Trophoblast cell (in vitro differentiated cells and primary cell): ENCODE measurements at regions not wholly inside any gene's neighbourhood (a gene's known extent, or its start where the extent isn't known, plus 50 kb on each side); places are given as distances from the start of the nearest gene placed in this dataset.

Experiments
- DNase-seq, 2 donors: peaks; one replicate each; pipeline ENCODE4 v3.0.0-alpha.2; 2016
- H2AFZ ChIP-seq: 2 replicates; pipeline ENCODE4 v1.6.1; 2013; ENCODE audit warnings: low read length, moderate library complexity, mild to moderate bottlenecking; ENCODE audit not compliant: insufficient read depth, poor library complexity
- H2AK5ac ChIP-seq: 2 replicates; pipeline ENCODE4 v1.6.1; 2013; ENCODE audit warnings: mild to moderate bottlenecking, low read length
- H2BK120ac ChIP-seq: 2 replicates; pipeline ENCODE4 v1.6.1; 2013; ENCODE audit warnings: low read length, mild to moderate bottlenecking, moderate library complexity; ENCODE audit not compliant: insufficient read depth, poor library complexity
- H2BK12ac ChIP-seq: 2 replicates; pipeline ENCODE4 v1.6.1; 2013; ENCODE audit warnings: mild to moderate bottlenecking, low read length, moderate library complexity
- H2BK5ac ChIP-seq: 2 replicates; pipeline ENCODE4 v1.6.1; 2013; ENCODE audit warnings: low read length, low read depth, moderate library complexity, mild to moderate bottlenecking; ENCODE audit not compliant: poor library complexity
- H3K14ac ChIP-seq: 2 replicates; pipeline ENCODE4 v1.6.1; 2013; ENCODE audit warnings: mild to moderate bottlenecking, low read length
- H3K18ac ChIP-seq: 2 replicates; pipeline ENCODE4 v1.6.1; 2013; ENCODE audit warnings: mild to moderate bottlenecking, low read length
- H3K23ac ChIP-seq: 2 replicates; pipeline ENCODE4 v1.6.1; 2013; ENCODE audit warnings: low read length
- H3K27ac ChIP-seq: 2 replicates; pipeline ENCODE4 v1.5.1; 2013; ENCODE audit warnings: low read depth, mild to moderate bottlenecking, inconsistent platforms, low read length, moderate library complexity
- H3K27me3 ChIP-seq: 2 replicates; pipeline ENCODE4 v1.6.1; 2013; ENCODE audit warnings: inconsistent platforms, mild to moderate bottlenecking, low read length, moderate library complexity; ENCODE audit not compliant: insufficient read depth
- H3K36me3 ChIP-seq, 2 experiments: 1 replicate in 1 of 2; 2 replicates in 1 of 2; pipeline ENCODE4 v1.6.1; 2013; ENCODE audit warnings: low read length in 2 of 2, mild to moderate bottlenecking in 2 of 2, moderate library complexity in 1 of 2; ENCODE audit not compliant: insufficient read depth in 2 of 2, control insufficient read depth in 1 of 2
- H3K4ac ChIP-seq: 2 replicates; pipeline ENCODE4 v1.6.1; 2013; ENCODE audit warnings: low read depth, mild to moderate bottlenecking, low read length, moderate library complexity
- H3K4me1 ChIP-seq, 2 experiments: 1 replicate in 1 of 2; 2 replicates in 1 of 2; pipeline ENCODE4 v1.6.1; 2013; ENCODE audit warnings: low read length in 2 of 2, mild to moderate bottlenecking in 2 of 2, moderate library complexity in 1 of 2; ENCODE audit not compliant: insufficient read depth in 2 of 2, control insufficient read depth in 1 of 2
- H3K4me2 ChIP-seq: 2 replicates; pipeline ENCODE4 v1.6.1; 2013; ENCODE audit warnings: inconsistent platforms, mild to moderate bottlenecking, low read length, moderate library complexity
- H3K4me3 ChIP-seq: 2 replicates; pipeline ENCODE4 v1.5.1; 2013; ENCODE audit warnings: mild to moderate bottlenecking, low read depth, low read length, inconsistent platforms
- H3K79me1 ChIP-seq: one replicate; pipeline ENCODE4 v1.6.1; 2013; ENCODE audit warnings: low read length
- H3K79me2 ChIP-seq: 2 replicates; pipeline ENCODE4 v1.6.1; 2013; ENCODE audit warnings: low read length, mild to moderate bottlenecking; ENCODE audit not compliant: control insufficient read depth, insufficient read depth, poor library complexity
- H3K9ac ChIP-seq: 2 replicates; pipeline ENCODE4 v1.6.1; 2013; ENCODE audit warnings: mild to moderate bottlenecking, low read length
- H3K9me3 ChIP-seq: 2 replicates; pipeline ENCODE4 v1.6.1; 2013; ENCODE audit warnings: low read depth, mild to moderate bottlenecking, control low read depth, inconsistent platforms, low read length; ENCODE audit not compliant: insufficient read depth
- H4K12ac ChIP-seq: 2 replicates; pipeline ENCODE4 v1.6.1; 2013; ENCODE audit warnings: low read depth, mild to moderate bottlenecking, low read length, moderate library complexity
- H4K8ac ChIP-seq: 2 replicates; pipeline ENCODE4 v1.6.1; 2013; ENCODE audit warnings: low read depth, mild to moderate bottlenecking, low read length, moderate library complexity
- H4K91ac ChIP-seq: one replicate; pipeline ENCODE4 v1.6.1; 2013; ENCODE audit warnings: low read depth, mild to moderate bottlenecking, low read length, moderate library complexity
- WGBS: extraction: QIAGEN DNeasy Blood & Tissue Kit; methylation state at CpG from one replicate; pipeline ENCODE4 v1.1.7; 2013; ENCODE audit warnings: missing lambda C conversion rate; ENCODE audit not compliant: insufficient read length, insufficient coverage; ENCODE audit errors: extremely low coverage; 5-methylcytosine and 5-hydroxymethylcytosine counted together

DNA sequence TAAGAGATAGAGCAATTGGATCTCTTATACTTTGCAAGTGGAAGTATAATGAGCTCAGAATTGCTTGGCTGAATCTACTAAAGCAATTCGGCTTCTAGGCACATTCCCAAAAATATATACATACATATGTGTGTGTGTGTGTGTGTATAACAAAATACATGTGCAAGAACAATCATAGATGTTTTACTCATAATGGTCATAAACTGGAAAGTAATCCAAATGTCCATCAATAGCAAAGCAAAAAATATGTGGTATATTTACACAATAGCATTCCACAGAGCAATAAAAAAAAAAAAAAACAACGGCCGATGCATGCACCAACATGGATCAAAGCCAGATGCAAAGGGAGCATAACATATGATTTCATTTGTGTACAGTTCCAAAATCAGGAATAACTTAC lies 707.9 kb downstream of the RFPL4B start:
- Histone ChIP-seq H2BK12ac (no peak overlapping the region), H2BK5ac (no peak overlapping the region), H3K4ac (no peak overlapping the region), H3K79me2 (no peaks in the 10 kb centered on the region), H4K91ac (no peak overlapping the region), H3K9ac (no peak overlapping the region), H3K4me3 (no peak overlapping the region), H3K9me3 (no peaks in the 10 kb centered on the region), H4K12ac (no peak overlapping the region), H2AK5ac (no peak overlapping the region), H3K27ac (no peak overlapping the region), H3K27me3 (no peaks in the 10 kb centered on the region), H3K18ac (no peak overlapping the region), H3K14ac (no peak overlapping the region), H2AFZ (no peak overlapping the region), H3K36me3 (no peaks in the 10 kb centered on the region), H3K4me1 (peaks cover 0 to 3% of the 10 kb centered on the region in 2 experiments), H3K79me1 (peaks cover 4% of the 10 kb centered on the region), H3K23ac (no peak overlapping the region), H3K4me2 (no peak overlapping the region), H2BK120ac (no peak overlapping the region), H4K8ac (no peak overlapping the region)
- no CpG with 5 or more reads among the region's 3 CpGs for WGBS
- no peak for DNase-seq

DNA sequence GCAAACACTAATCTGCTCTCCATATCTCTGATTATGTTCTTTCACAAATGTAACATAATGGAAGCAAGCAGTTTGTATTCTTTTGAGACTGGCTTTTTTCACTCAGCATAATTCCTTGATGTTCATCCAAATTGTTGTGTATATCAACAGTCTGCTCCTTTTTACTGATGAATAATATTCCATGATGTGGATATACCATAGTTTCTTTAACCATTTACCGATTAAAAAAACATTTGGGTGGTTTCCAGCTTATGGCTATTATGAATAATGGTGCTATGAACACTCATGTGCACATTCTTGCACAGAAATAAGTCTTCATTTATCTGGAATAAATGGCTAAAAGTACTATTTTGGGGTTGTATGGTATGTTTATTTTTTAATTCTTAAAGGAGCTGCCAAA lies 708.9 kb downstream of the RFPL4B start:
- H4K91ac ChIP-seq: no peak overlapping the region
- H2AFZ ChIP-seq: no peak overlapping the region
- H4K8ac ChIP-seq: no peak overlapping the region
- no peaks in the 10 kb centered on the region for H3K36me3 ChIP-seq
- DNase-seq: no peak
- H3K79me1 ChIP-seq: peaks cover 4% of the 10 kb centered on the region
- H3K4ac ChIP-seq: no peak overlapping the region
- no peak overlapping the region for H3K18ac ChIP-seq
- H2BK5ac ChIP-seq: no peak overlapping the region
- no peak overlapping the region for H2AK5ac ChIP-seq
- no peak overlapping the region for H3K4me3 ChIP-seq
- peaks cover 0 to 2% of the 10 kb centered on the region in 2 experiments for H3K4me1 ChIP-seq
- no peak overlapping the region for H3K9ac ChIP-seq
- no peak overlapping the region for H3K27ac ChIP-seq
- no peaks in the 10 kb centered on the region for H3K27me3 ChIP-seq
- H2BK120ac ChIP-seq: no peak overlapping the region
- no peak overlapping the region for H2BK12ac ChIP-seq
- H3K9me3 ChIP-seq: no peaks in the 10 kb centered on the region
- H3K4me2 ChIP-seq: no peak overlapping the region
- H3K23ac ChIP-seq: no peak overlapping the region
- no peaks in the 10 kb centered on the region for H3K79me2 ChIP-seq
- H3K14ac ChIP-seq: no peak overlapping the region
- no CpG with 5 or more reads among the region's 1 CpG for WGBS
- no peak overlapping the region for H4K12ac ChIP-seq

DNA sequence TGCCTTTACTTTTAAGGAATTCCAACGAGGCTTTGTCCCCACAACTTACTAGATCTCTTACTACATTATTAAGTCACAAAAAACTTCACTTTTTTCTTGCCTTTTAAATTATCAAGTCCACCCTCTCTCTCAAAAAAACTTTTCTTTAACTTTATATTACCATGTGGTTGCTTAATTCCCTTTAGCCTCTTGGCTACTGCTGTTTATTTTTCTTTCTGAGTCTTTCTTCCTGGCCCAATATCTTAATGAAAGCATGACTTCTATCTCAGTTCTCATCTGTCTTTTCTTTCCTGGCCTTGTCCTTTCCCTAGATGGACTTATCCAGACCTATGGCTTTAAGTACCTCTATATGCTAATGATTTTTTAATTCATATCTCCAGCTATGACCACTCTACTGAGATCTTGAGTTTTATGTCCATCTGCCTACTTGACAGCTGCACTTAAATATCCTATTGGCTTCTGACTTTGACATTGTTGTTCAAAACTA lies 710.5 kb downstream of the RFPL4B start:
- Histone ChIP-seq H3K23ac (no peak overlapping the region), H3K4me3 (no peak overlapping the region)

GRCh38 chr6:113060664-113061063 lies 713.5 kb downstream of the RFPL4B start:
- no peak overlapping the region for H4K91ac ChIP-seq
- H2AFZ ChIP-seq: no peak overlapping the region
- H3K9ac ChIP-seq: no peak overlapping the region
- H2BK5ac ChIP-seq: no peak overlapping the region
- no peak overlapping the region for H4K12ac ChIP-seq
- H3K4me2 ChIP-seq: no peak overlapping the region
- H3K9me3 ChIP-seq: no peaks in the 10 kb centered on the region
- H2AK5ac ChIP-seq: no peak overlapping the region
- no peak overlapping the region for H3K4me3 ChIP-seq
- H2BK120ac ChIP-seq: no peak overlapping the region
- no peak overlapping the region for H4K8ac ChIP-seq
- H2BK12ac ChIP-seq: no peak overlapping the region
- no peaks in the 10 kb centered on the region for H3K27me3 ChIP-seq
- no peak overlapping the region for H3K4ac ChIP-seq
- no peak overlapping the region for H3K14ac ChIP-seq
- no peak for DNase-seq
- no CpG with 5 or more reads among the region's 2 CpGs for WGBS
- H3K4me1 ChIP-seq: no peaks in the 10 kb centered on the region
- H3K36me3 ChIP-seq: no peaks in the 10 kb centered on the region
- no peak overlapping the region for H3K27ac ChIP-seq
- peaks cover 2% of the 10 kb centered on the region for H3K79me1 ChIP-seq
- no peak overlapping the region for H3K23ac ChIP-seq
- no peaks in the 10 kb centered on the region for H3K79me2 ChIP-seq
- no peak overlapping the region for H3K18ac ChIP-seq

More for the DNA sequence above, 710.5 kb downstream of the RFPL4B start:
- H3K4ac ChIP-seq: no peak overlapping the region
- H4K12ac ChIP-seq: no peak overlapping the region
- no peak overlapping the region for H2AK5ac ChIP-seq
- no peak overlapping the region for H4K8ac ChIP-seq
- no CpG with 5 or more reads among the region's 1 CpG for WGBS
- H3K4me1 ChIP-seq: no peaks in the 10 kb centered on the region
- no peak overlapping the region for H3K14ac ChIP-seq
- no peak overlapping the region for H2AFZ ChIP-seq
- H3K79me2 ChIP-seq: no peaks in the 10 kb centered on the region
- H2BK12ac ChIP-seq: no peak overlapping the region
- no peaks in the 10 kb centered on the region for H3K36me3 ChIP-seq
- no peaks in the 10 kb centered on the region for H3K27me3 ChIP-seq
- H4K91ac ChIP-seq: no peak overlapping the region
- H3K18ac ChIP-seq: no peak overlapping the region
- no peaks in the 10 kb centered on the region for H3K9me3 ChIP-seq
- no peak for DNase-seq
- no peak overlapping the region for H2BK5ac ChIP-seq
- H3K4me2 ChIP-seq: no peak overlapping the region
- H2BK120ac ChIP-seq: no peak overlapping the region
- H3K9ac ChIP-seq: no peak overlapping the region
- no peaks in the 10 kb centered on the region for H3K79me1 ChIP-seq
- no peak overlapping the region for H3K27ac ChIP-seq
